WERI-Rb-1 (cell line): ENCODE measurements at regions not wholly inside any gene's neighbourhood (a gene's known extent, or its start where the extent isn't known, plus 50 kb on each side); places are given as distances from the start of the nearest gene placed in this dataset.

Experiments used
- DNase-seq: peaks from one replicate; pipeline ENCODE4 v3.0.0-alpha.2; 2020
- H3K27ac ChIP-seq: fragments of 250-450 bp; sonication (Bioruptor Pico); 2 replicates; pipeline ENCODE4 v1.5.1; 2020; ENCODE audit warnings: mild to moderate bottlenecking, moderate library complexity
- H3K27me3 ChIP-seq: fragments of 250-450 bp; sonication (Bioruptor Pico); 2 replicates; pipeline ENCODE4 v1.5.1; 2021; ENCODE audit warnings: mild to moderate bottlenecking, low read depth, moderate library complexity; ENCODE audit not compliant: insufficient read depth, severe bottlenecking
- H3K36me3 ChIP-seq: fragments of 250-450 bp; sonication (Bioruptor Pico); 2 replicates; pipeline ENCODE4 v1.5.1; 2020; ENCODE audit warnings: mild to moderate bottlenecking, moderate library complexity
- H3K4me3 ChIP-seq: 2 replicates; pipeline ENCODE4 v1.5.1; 2011; ENCODE audit warnings: low read depth, mild to moderate bottlenecking, control low read depth, low read length
- H3K9me3 ChIP-seq: fragments of 250-450 bp; sonication (Bioruptor Pico); 2 replicates; pipeline ENCODE4 v1.5.1; 2021; ENCODE audit warnings: mild to moderate bottlenecking, moderate library complexity; ENCODE audit not compliant: severe bottlenecking
- TF ChIP-seq, protein P1 (sequence below): IDR thresholded peaks from 2 replicates; pipeline ENCODE4 v1.5.1; 2011; ENCODE audit warnings: low read depth, mild to moderate bottlenecking, control low read depth, inconsistent platforms, low read length

DNA sequence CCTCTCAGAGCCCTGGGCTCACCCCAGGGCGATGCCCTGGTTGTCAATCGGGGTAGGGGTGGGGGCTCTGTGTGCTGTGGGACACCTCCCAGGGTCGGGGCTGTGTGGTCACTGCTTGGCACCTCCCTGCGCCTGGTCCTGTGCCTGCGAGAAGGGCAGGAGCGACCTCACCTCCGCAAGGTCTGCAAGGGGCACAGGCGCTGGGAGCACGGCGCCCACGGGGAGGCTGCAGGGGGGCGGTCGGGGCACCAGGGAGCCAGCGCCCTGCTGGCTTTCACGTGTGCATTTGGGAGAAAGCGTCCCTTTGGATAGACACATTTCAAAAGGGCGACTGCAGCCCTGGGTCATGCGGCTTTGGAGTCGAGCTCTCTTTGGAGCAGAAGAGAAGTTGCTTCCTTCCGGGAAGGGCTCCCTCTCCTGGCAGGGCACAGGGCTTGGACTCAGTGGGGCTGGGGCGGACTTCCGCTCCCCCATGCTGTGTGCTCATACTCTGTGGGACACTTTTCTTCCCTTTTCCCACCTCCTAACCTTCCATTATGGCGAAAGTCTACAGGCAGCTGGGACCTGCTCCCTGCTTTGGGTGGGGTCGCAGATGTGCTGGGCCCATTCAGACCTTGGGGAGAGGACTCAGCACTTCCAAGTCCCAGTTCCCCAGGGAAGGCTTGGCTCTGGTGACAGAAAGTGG, 52.9 kb upstream of the SLC28A3 start:
- no peak for DNase-seq
- Histone ChIP-seq H3K27ac (no peak overlapping the region), H3K4me3 (no peak overlapping the region), H3K27me3 (no peaks in the 10 kb centered on the region), H3K9me3 (no peaks in the 10 kb centered on the region), H3K36me3 (no peaks in the 10 kb centered on the region)
- TF ChIP-seq, protein P1, sequence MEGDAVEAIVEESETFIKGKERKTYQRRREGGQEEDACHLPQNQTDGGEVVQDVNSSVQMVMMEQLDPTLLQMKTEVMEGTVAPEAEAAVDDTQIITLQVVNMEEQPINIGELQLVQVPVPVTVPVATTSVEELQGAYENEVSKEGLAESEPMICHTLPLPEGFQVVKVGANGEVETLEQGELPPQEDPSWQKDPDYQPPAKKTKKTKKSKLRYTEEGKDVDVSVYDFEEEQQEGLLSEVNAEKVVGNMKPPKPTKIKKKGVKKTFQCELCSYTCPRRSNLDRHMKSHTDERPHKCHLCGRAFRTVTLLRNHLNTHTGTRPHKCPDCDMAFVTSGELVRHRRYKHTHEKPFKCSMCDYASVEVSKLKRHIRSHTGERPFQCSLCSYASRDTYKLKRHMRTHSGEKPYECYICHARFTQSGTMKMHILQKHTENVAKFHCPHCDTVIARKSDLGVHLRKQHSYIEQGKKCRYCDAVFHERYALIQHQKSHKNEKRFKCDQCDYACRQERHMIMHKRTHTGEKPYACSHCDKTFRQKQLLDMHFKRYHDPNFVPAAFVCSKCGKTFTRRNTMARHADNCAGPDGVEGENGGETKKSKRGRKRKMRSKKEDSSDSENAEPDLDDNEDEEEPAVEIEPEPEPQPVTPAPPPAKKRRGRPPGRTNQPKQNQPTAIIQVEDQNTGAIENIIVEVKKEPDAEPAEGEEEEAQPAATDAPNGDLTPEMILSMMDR, result peak; percentile 26; the same call in 1 of the 2 replicates

DNA sequence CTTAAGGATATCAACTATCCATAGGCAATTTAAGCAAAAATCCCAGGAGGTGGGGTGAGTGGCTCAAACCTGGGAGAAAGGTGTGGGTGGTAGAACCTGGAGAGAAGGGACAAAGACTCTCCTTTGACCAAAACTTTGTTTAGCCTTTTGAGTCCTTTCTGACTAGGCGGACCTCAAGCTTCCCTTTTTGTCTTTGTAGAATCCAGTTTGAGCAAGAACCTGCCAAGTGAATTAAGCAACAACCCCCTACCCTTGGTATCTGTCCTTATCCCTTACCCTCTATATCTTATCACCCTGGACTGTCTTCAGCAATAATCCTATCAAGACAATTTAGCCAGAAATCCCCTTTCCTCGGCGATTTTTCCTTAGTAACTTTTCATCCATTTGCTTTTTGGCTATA, 53.5 kb upstream of the SLC28A3 start:
- TF ChIP-seq, protein P1, result no peak
- H3K9me3 ChIP-seq, result no peaks in the 10 kb centered on the region
- no peaks in the 10 kb centered on the region for H3K36me3 ChIP-seq
- no peak overlapping the region for H3K4me3 ChIP-seq
- H3K27me3 ChIP-seq, result no peaks in the 10 kb centered on the region
- H3K27ac ChIP-seq, result no peak overlapping the region
- no peak for DNase-seq

DNA sequence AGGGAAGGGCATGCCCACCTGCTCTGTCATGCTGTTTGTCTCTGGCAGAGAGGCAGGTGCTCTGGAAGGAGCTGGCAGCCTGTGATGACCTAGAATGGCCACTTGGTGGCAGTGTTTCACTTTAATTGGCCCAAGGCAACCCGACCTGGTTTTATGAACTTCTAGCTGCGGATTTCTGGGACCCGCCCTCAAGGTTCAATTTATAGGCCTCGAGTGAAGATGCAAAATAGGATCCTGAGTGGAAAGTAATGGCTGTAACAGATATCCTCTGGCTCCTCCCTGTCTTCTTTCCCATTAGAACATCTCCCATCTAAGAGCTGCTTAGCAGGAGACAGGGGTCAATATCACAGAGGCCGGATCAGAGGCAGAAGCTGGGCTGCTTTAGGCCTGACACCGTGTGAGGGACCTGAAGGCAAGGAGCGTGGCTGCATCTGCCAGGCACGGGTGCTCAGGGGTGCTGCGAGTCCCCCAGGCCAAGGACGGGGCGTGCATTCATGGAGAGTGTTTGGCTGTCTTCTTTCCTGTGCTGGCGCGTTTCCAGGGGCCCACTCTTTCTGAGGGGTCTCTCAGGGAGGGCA, 56.7 kb upstream of the SLC28A3 start:
- TF ChIP-seq, protein P1, result peak; percentile 82
- no peak overlapping the region for H3K4me3 ChIP-seq
- no peaks in the 10 kb centered on the region for H3K27me3 ChIP-seq
- no peak overlapping the region for H3K27ac ChIP-seq
- H3K9me3 ChIP-seq, result no peaks in the 10 kb centered on the region
- DNase-seq, result peak; percentile 76
- H3K36me3 ChIP-seq, result no peaks in the 10 kb centered on the region

DNA sequence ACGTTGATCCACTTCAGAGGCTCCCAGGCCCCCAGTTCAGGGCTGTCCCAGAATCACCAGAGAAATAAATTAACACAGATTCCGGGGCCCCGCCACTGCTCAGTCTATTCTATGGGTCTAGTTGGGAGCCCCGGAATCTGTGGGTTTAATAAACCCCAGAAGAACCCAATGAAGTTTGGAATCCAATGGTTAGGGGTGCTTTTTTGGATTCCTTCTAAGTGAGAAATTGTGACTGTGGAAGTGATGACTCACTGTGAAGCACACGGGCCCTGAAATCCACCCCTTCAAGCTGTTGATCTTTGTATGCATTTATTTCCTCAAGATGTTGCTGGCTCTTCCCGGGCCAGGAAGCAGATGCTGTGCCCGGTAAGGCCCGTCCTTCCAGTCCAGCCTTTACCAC, 57.3 kb upstream of the SLC28A3 start:
- DNase-seq, result no peak
- Histone ChIP-seq H3K27me3 (no peaks in the 10 kb centered on the region), H3K27ac (no peak overlapping the region)

DNA sequence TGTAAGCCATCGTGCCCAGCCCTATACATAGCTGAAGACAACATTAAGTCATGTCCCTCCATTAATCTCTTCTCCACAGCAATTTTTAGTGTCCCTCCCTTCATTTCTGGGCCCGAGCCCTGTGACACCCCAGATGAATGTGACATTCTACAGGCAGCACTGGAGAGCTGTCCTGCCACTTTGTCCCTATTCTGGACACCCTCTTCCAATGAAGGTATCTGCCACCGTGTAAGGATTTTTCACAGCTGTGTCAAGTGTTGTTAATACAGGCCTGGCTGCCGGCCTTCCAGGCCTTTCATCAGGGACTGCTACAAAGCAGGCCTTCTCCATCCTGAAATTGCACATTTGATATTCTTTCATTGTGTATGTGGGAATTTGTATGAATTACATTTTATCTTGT, 62.0 kb upstream of the SLC28A3 start:
- Histone ChIP-seq H3K36me3 (no peaks in the 10 kb centered on the region), H3K4me3 (no peak overlapping the region), H3K27me3 (no peaks in the 10 kb centered on the region), H3K9me3 (no peaks in the 10 kb centered on the region), H3K27ac (no peak overlapping the region)
- TF ChIP-seq, protein P1, result no peak
- no peak for DNase-seq

More for the DNA sequence above, 57.3 kb upstream of the SLC28A3 start:
- TF ChIP-seq, protein P1, result no peak
- H3K36me3 ChIP-seq, result no peaks in the 10 kb centered on the region
- H3K4me3 ChIP-seq, result no peak overlapping the region
- no peaks in the 10 kb centered on the region for H3K9me3 ChIP-seq
